NCI-H82 treated with DMSO at 0.1 percent for 48 hours (cell line): ENCODE measurements at regions not wholly inside any gene's neighbourhood (a gene's known extent, or its start where the extent isn't known, plus 50 kb on each side); places are given as distances from the start of the nearest gene placed in this dataset.

Source experiments
- DNase-seq: peaks from one replicate; lab custom pipeline; 2025; ENCODE audit not compliant: unreplicated experiment; lab: John Stamatoyannopoulos, UW

DNA sequence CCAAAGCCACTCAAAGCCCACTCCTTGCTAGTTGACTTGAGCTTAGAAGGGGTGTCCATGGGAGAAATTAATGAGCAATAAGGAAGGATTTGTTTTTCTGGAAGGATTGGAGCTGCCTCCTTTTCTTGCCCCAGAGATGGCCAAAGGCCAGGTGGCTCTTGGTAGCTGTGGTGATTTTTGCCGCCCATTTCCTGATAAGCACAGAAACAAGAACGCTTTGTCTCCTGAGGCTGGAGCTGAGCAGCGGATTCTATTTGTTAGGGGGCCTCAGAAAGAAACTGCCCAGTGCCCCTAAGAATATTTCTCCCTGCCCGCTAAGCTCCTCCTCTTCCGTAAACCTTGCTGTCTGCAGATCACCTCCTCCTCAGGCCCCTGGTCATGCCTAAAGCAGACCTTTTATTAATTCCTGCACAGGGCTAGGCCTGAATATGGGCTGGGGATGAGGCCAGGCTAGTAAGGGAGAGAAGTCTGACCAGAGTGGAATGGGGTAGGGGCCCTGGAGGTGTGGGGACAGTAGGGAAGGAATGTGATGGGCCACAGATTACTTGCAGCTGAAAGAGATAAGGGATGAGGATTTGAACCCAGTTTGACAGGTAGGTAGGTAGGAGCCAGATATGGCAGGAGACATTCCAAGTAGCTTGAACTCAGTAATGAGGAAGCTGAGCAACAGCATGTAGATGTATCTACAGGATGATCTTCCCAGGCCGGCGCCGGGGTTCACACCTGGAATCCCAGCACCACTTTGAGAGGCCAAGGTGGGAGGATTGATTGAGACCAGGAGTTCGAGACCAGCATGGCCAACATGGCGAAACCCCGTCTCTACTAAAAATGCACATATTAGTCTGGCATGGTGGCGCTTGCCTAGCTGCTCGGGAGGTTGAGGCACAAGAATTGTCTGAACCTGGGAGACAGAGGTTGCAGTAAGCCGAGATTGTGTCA, 71.2 kb upstream of the NAA20 start:
- DNase-seq: no peak

DNA sequence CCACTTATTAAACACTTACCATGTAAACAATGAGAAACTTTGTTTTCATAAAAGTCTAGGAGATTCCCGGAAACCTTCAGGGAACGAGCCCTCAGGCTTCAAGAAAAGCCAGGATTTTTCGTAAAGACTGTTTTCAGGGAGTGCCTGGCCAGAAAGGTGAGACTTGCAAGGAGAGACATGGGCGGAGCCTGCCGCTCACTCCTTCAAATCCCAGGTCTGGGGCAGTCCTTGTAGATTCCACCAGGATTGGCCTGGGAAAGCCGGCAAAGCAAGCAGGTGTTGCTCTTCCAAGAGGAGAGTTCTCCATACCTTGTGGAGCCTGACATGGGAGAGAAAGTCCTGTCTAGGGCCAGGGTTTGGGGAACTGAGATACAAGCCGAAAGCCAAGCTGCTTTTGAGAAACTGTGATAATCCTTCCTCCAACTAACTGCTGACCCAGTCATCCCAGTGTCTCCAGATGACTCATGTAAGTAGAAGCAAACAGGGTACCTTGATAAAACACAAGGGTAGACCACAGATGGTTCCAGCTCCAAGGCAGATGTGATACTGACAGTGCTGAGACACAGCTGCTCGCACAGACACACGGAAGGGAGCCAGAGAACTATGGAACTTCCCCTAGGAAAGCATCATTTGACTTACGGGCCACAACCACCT, 69.4 kb upstream of the NAA20 start:
- no peak for DNase-seq

DNA sequence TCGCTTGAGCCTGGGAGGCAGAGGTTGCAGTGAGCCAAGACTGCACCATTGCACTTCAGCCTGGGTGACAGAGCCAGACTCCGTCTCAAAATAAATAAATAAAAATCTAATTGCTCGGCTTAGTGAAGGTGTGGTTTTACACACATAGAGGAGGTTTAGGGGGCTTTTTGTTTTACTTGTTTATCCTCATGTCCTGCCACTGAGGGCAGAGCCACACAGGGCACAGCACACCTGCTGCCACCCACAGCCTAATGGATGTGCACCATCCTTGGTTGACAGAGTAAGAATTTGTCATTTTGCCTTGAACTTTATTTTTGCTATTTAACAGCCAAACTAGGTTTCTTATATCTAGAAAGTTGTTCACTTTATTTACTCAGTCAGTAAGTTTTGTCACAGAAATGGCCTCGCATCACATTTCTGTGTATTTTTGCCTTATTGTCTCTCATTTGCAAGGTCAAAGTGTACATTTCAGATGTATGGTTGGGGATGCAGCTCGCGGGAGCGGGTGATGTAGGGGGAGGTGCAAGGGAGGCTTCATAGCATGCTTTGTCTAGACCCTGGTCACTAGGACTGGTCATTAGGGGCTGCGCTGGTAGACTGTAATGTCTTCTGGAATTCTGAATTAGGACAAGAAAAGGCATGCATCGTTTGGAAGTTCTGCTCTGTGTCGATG, 67.8 kb upstream of the NAA20 start:
- no peak for DNase-seq

DNA sequence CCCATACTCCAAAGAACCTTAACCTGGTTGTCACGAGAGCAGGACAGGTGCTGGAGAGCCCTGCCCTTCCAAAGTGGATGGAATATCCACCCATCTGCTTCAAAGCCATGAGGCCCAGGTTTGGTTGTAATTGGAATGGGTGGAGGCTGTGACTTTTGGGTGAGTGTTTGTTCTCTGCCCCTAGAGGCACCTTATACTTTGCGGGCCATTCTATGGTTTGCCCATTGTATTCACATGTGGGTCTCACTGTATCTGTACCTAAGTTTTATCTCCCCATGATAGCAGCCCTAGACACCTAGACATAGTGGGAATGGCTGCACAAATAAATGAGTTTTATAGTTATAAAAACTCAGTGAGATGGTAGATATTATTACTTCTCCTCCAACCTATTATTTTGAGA, 67.1 kb upstream of the NAA20 start:
- DNase-seq: no peak

DNA sequence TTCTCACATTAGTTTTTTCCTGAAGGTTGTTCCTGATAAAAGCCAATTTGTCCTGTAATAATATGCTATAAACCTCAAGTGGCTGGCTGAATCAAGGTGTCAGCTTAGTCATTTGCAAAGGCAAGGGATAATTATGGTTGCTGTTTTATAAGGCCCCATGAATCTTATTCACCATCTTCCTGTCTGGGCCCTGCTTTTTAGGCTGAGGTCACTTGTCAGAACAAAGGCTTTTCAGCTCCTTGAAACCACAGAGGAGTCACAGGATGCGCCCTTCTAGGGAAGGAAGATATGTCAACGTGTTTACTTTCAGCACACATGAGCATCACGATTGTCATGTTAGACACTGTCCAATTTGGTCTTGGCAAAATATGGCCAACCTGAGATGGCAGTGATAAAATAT, 64.8 kb upstream of the NAA20 start:
- DNase-seq: no peak

DNA sequence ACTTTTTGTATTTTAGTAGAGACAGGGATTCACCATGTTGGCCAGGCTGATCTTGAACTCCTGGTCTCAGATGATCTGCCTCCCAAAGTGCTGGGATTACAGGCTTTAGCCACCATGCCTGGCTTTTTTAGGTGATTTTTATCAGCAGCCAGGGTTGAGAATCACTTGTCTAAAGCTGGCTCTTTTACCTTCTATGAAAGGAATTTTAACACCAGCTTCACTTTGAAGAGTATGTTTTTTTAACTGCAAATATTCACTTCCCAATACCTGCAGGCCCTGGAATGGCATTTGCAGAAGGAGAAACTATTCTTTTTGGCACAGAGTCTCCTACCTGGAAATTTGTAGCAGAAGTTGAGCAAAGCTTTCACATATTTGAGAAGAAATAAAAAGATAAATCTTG, 63.6 kb upstream of the NAA20 start:
- no peak for DNase-seq

DNA sequence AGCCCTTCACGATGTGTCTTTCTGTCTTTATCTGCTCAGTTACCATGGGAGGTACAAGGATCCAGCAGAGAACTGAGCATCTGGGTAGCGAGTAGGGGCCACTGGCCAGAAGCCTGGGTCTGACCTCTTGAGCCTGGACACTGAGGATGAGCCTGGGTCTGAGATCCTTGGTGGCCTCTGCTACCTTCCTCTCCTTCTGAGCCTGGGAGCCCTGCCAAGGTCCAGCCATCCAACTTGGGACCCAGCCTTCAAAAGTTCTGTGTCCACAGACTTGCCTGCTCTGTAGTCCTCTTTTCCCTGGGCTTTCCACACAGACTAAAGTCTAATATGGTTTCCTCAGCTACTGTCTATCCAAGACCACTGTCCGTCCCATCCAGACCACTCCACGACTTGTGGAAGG, 60.2 kb upstream of the NAA20 start:
- no peak for DNase-seq

DNA sequence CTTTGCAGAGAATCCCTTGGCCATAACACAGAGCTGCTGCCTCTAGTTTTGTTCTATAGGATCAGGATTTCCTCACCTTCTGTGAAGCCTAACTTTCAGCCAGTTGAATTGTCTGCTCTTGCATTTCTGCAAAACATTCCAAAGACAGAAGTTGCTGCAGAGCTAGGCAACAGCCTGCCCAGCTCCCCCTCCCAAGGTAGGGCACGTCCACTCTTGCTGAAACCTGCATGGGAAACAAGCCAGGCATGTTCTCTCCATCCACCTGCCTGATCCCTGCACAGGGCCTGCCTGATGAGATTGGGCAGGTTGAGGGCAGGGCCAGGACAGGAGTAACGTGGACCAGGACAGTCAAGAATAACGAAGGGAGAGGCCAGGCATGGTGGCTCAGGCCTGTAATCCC, 58.9 kb upstream of the NAA20 start:
- DNase-seq: no peak

DNA sequence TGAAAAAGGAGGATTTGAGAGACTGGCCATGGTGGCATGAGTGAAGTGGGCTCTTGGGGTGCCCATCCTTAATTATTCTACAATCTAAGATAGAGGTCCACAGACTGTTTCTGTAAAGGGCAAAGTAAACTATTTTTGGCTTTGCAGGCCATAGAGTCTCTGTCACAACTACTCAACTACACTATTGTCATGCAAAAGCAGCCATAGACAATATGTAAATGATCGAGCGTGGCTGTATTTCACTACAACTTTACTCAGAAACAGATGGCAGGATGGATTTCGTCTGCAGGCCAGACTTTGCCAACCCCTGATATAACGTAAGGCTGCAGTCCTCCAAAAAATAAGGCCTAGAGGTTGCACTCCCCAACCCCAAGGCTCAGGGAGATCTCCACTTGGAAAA, 58.2 kb upstream of the NAA20 start:
- no peak for DNase-seq

DNA sequence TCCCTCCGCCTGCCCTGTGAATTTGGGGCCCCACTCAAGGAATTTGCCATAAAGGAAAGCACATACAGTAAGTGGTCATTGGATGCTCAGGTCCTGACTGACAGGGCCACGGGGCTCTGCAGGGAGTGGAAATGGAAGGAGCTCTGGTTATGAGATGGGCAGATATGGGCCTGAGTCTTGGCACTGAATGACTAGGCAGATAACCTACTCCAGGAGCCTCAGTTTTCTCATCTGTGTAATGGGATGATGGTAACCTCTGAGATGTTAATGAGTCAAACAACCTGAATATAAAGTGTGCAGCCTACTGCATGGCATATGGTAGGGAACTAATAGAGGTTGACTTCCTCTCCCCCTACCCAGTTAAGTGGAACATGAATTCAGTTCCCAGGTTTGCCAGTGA, 56.4 kb upstream of the NAA20 start:
- no peak for DNase-seq

DNA sequence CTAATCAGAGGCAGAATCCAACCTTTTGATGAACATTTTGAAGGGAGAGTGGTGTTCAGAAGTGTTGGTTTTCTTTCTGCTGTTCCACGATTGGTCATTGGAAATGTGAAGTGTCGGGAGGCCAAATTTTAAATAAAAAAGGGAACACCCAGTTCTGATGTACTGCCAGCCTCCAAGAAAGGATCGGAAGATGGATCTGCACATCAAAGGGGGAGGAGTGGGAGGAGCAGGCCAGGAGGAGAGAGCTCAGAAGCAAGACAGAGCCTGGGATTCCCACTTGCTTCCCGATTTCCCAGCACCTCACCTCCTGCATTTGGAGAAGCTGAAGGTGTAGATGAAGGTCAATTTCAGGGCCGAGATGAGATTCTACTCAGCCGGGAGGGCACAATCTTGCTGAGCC, 55.9 kb upstream of the NAA20 start:
- no peak for DNase-seq

DNA sequence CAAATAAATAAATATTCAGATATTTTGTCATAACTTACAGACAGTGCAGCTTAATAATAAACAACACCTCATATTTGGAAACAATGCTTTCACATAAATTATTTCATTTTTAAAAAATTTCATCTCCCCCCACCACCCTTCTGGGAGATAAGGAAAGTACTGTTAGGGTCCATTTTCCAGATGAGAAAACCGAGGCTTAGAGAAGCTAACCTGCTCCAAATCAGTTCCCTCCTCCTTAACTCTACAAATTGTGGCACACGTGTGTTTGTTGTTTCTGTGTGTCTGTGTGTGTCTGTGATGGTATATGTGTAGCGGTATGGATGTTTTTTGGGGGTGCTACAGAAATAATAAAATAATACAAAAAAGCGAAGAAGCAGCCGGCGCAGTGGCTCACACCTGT, 54.2 kb upstream of the NAA20 start:
- no peak for DNase-seq

DNA sequence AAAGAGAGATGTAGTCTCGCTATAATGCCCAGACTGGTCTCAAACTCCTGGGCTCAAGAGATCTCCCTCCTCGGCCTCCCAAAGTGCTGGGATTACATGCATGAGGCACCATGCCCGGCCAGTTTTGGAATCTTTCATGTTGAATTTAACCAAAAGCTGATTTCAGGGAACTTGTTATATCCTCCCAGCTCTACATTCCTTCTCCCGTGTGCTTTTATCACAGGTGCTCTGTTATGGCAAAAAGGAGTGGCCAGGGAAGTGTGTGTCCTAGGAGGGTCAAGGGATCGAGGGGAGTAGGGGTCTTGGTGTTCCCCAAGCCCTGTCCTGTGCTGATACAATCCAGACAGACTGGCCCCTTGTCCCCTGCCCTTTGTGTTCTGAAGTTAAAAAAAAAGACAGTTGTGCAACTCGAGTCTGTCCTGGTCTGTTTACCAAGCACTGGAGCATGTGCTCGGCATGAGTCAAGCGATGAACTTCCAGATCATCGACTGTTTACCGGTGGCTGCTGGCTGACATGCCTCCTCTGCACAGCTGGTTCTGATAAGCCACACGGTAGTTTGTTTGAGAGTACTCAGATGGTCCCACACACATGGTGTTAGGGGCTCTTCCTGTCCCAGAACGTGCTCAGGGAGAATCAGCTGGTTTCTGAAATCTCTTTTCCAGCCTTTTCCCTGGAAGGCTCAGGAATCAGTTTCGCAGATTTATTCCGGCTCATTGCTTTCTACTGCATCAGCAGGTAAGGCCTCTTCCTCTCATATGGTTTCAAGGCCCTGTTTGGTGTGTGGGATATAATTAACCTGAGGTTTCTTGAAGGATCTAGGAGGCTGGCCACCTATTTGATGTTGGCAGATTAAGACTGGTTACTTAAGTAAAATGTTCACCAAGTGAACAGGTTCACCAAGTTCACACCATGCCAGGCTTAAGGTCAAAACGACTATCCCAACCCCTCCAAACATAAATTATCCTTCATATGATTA, 52.6 kb upstream of the NAA20 start:
- DNase-seq: no peak

DNA sequence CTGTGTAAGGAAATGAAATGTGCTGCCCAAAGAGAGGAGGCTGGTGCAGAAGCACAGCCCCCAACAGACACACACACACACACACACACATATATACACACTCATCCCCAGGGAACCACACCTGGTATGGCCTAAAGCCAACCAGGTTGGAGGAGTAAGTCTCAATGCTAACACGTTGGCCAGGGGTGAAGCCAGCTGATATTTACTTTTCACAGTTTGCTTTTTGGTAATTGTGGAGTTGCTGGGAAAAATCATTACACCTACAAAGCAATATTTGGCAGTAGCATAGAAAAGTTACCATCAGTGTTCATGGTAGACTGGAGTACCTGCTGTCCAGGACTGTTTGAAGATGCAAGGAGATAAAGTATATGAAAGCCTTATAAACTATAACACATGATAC, 50.3 kb upstream of the NAA20 start:
- no peak for DNase-seq
